ENCODE measurements at regions not wholly inside any gene's neighbourhood (a gene's known extent, or its start where the extent isn't known, plus 50 kb on each side); places are given as distances from the start of the nearest gene placed in this dataset.

DNA sequence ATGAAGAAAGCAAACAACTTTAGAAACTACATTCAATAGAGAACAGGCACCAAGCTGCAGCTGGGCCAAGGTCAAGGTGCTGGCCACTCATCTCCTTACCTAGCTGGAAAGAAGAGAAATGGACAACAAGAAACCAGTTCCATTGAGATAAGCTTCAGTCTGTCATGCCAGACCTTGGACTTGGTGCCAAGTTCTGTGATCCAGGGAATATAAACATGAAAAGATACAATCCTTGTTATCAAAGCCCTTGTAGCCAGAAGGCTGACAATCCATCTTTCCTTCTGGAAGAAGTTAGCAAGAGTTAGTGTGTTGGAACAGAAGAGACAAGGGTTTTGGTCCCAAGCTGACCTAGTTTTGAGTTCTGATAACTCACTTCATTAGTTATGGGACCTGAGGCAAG, 227.5 kb downstream of the ACTL7B start:
- Mint-ChIP-seq H3K27ac (ENCODE audit: unreplicated experiment) (no peak overlapping the region), H3K36me3 (ENCODE audit: insufficient read depth, unreplicated experiment) (no peaks in the 10 kb centered on the region), H3K4me3 (ENCODE audit: unreplicated experiment) (no peak overlapping the region), H3K4me1 (ENCODE audit: low read depth, unreplicated experiment) (no peaks in the 10 kb centered on the region), H3K9me3 (ENCODE audit: unreplicated experiment) (no peaks in the 10 kb centered on the region), H3K27me3 (ENCODE audit: insufficient read depth, unreplicated experiment) (peaks cover 7% of the 10 kb centered on the region)
- intact Hi-C loops (cut with micrococcal nuclease; ENCODE audit: unreplicated experiment), result no loop called here
- Histone ChIP-seq H3K4me3 (ENCODE audit: low read depth, low read length) (no peak overlapping the region), H3K27me3 (replicated peaks; ENCODE audit: control insufficient read depth, insufficient read depth, low read length) (no peaks in the 10 kb centered on the region), H3K9me3 (no peaks in the 10 kb centered on the region), H3K36me3 (ENCODE audit: control insufficient read depth, insufficient read depth, low read length) (no peaks in the 10 kb centered on the region), H3K4me1 (no peaks in the 10 kb centered on the region)
- POLR2A ChIA-PET, result no interaction called here
- no peak for DNase-seq
- CTCF ChIA-PET, result no interaction called here
- BruUV-seq (replicated peaks), result no TSS peak
- TF ChIP-seq, protein P1, sequence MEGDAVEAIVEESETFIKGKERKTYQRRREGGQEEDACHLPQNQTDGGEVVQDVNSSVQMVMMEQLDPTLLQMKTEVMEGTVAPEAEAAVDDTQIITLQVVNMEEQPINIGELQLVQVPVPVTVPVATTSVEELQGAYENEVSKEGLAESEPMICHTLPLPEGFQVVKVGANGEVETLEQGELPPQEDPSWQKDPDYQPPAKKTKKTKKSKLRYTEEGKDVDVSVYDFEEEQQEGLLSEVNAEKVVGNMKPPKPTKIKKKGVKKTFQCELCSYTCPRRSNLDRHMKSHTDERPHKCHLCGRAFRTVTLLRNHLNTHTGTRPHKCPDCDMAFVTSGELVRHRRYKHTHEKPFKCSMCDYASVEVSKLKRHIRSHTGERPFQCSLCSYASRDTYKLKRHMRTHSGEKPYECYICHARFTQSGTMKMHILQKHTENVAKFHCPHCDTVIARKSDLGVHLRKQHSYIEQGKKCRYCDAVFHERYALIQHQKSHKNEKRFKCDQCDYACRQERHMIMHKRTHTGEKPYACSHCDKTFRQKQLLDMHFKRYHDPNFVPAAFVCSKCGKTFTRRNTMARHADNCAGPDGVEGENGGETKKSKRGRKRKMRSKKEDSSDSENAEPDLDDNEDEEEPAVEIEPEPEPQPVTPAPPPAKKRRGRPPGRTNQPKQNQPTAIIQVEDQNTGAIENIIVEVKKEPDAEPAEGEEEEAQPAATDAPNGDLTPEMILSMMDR (IDR thresholded peaks at IDR 0.05; ENCODE audit: insufficient read depth in 1 of 2, low read depth in 1 of 2, low read length in 1 of 2, severe bottlenecking in 1 of 2, unreplicated experiment in 1 of 2), result no peak

DNA sequence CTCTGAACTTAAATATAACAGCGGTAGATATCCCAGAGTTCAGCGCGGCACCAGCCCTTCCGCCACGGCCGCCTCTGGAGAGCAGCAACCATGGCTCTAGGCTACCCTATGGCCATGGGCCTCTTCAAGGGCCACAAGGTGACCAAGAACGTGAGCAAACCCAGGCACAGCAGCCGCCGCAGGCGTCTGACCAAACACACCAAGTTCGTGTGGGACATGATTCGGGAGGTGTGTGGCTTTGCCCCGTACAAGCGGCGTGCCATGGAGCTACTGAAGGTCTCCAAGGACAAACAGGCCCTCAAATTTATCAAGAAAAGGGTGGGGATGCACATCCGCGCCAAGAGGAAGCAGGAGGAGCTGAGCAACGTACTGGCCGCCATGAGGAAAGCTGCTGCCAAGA, 229.0 kb downstream of the ACTL7B start:
- no peaks in the 10 kb centered on the region for H3K27me3 ChIP-seq (replicated peaks; ENCODE audit: control insufficient read depth, insufficient read depth, low read length)

DNA sequence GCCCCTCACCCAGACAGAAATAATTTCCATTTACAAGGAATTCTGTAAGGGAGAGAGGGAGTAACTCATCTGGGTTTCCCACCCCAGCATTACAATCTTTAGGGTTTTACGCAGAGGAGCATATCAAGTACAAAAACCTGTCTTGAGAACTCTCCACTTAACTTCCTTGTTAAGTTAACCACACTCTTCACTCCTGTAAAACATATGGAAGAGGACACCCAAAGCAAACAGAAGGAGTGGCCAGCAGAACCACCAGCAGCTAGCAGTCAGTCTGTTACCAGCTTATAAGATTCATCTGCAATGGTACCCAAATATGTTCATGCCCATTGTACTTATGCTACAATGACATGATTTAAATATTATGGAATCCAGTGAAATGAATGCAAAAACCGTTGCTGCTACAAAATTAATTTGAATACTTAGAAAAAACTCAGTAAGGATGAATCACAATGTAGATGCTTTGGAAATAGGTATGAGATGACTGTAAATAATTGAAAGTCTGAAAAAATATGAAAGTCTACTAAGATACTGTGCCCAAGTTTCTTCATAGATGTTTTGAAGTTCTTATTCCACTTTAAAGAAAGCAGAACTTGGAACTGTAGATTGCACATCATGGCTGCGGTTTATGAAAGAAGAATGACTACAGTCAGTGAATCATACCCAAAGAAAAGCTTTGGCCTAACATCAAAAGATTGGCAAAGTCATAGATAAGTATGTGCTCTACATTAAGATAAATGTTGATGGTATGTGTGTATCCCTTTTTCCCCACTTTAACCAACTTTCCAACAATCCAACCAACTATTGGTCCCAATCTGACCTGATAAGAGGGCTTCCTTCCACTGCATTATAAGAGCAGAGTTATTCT, 233.6 kb downstream of the ACTL7B start:
- ChIA-PET POLR2A (no interaction called here), CTCF (no interaction called here)
- no peak for DNase-seq
- Histone ChIP-seq H3K4me1 (no peaks in the 10 kb centered on the region), H3K4me3 (ENCODE audit: low read depth, low read length) (no peak overlapping the region), H3K36me3 (ENCODE audit: control insufficient read depth, insufficient read depth, low read length) (no peaks in the 10 kb centered on the region), H3K9me3 (no peaks in the 10 kb centered on the region), H3K27me3 (replicated peaks; ENCODE audit: control insufficient read depth, insufficient read depth, low read length) (no peaks in the 10 kb centered on the region)
- peaks cover 3% of the 10 kb centered on the region for H3K27me3 Mint-ChIP-seq (ENCODE audit: insufficient read depth, unreplicated experiment)
- no peaks in the 10 kb centered on the region for H3K36me3 Mint-ChIP-seq (ENCODE audit: insufficient read depth, unreplicated experiment)
- BruUV-seq (replicated peaks), result no TSS peak
- H3K4me1 Mint-ChIP-seq (ENCODE audit: low read depth, unreplicated experiment), result peaks cover 4% of the 10 kb centered on the region
- intact Hi-C loops (cut with micrococcal nuclease; ENCODE audit: unreplicated experiment), result no loop called here
- H3K4me3 Mint-ChIP-seq (ENCODE audit: unreplicated experiment), result no peak overlapping the region
- TF ChIP-seq, protein P1 (IDR thresholded peaks at IDR 0.05; ENCODE audit: insufficient read depth in 1 of 2, low read depth in 1 of 2, low read length in 1 of 2, severe bottlenecking in 1 of 2, unreplicated experiment in 1 of 2), result no peak
- H3K27ac Mint-ChIP-seq (ENCODE audit: unreplicated experiment), result no peak overlapping the region
- H3K9me3 Mint-ChIP-seq (ENCODE audit: unreplicated experiment), result no peaks in the 10 kb centered on the region

More for the DNA sequence above, 229.0 kb downstream of the ACTL7B start:
- Mint-ChIP-seq H3K36me3 (ENCODE audit: insufficient read depth, unreplicated experiment) (no peaks in the 10 kb centered on the region), H3K4me3 (ENCODE audit: unreplicated experiment) (no peak overlapping the region), H3K27ac (ENCODE audit: unreplicated experiment) (no peak overlapping the region), H3K4me1 (ENCODE audit: low read depth, unreplicated experiment) (no peaks in the 10 kb centered on the region), H3K27me3 (ENCODE audit: insufficient read depth, unreplicated experiment) (peaks cover 7% of the 10 kb centered on the region), H3K9me3 (ENCODE audit: unreplicated experiment) (no peaks in the 10 kb centered on the region)
- ChIA-PET CTCF (no interaction called here), POLR2A (no interaction called here)
- DNase-seq, result no peak
- Histone ChIP-seq H3K4me1 (no peaks in the 10 kb centered on the region), H3K9me3 (no peaks in the 10 kb centered on the region), H3K36me3 (ENCODE audit: control insufficient read depth, insufficient read depth, low read length) (no peaks in the 10 kb centered on the region), H3K4me3 (ENCODE audit: low read depth, low read length) (no peak overlapping the region)
- no TSS peak for BruUV-seq (replicated peaks)
- intact Hi-C loops (cut with micrococcal nuclease; ENCODE audit: unreplicated experiment), result no loop called here
- TF ChIP-seq, protein P1 (IDR thresholded peaks at IDR 0.05; ENCODE audit: insufficient read depth in 1 of 2, low read depth in 1 of 2, low read length in 1 of 2, severe bottlenecking in 1 of 2, unreplicated experiment in 1 of 2), result no peak

Measured in Caco-2 (cell line).